GM18498 (cell line): ENCODE measurements at regions not wholly inside any gene's neighbourhood (a gene's known extent, or its start where the extent isn't known, plus 50 kb on each side); places are given as distances from the start of the nearest gene placed in this dataset.
"Not testable (repeated sequence)": the region's sequence is repeated elsewhere in the genome, so short reads cannot be mapped to it uniquely, and the experiment has no call there.

ENCODE experiments used
- ATAC-seq: cut with Tn5 transposase; IDR thresholded peaks from one replicate; pipeline ENCODE4 v1.9.1; 2021; ENCODE audit warnings: mild to moderate bottlenecking, moderate library complexity; ENCODE audit not compliant: unreplicated experiment

- ATAC-seq = not testable (repeated sequence)
Measured at GRCh38 chr15:20309966-20310365, 231.6 kb downstream of the GOLGA6L6 start.

- not testable (repeated sequence) for ATAC-seq
Measured at GRCh38 chr15:20309395-20309794, 232.2 kb downstream of the GOLGA6L6 start.

DNA sequence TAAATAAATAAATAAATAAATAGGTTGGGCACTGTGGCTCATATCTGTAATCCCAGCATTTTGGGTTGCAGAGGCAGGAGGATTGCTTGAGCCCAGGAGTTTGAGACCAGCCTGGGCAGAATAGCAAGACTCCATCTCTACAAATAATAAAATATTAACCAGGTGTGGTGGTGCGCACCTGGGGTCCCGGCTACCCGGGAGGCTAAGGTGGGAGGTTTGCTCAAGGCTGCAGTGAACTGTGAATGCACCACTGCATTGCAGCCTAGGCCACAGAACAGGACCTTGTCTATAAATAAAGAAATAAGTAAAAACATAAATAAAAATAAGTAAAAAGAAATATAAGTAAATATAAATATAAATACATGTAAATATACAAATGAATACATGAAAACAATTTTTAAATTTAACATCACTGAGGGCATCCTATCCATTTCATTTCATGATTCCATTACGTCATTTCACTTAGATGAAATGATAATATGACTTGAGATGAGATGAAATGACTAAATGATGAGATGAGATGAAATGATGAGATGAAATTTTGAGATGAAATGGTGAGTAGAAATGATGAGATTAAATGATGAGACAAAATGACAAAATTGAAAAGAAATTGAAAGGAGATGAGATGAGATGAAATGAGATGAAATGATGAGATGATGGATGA lies 233.4 kb downstream of the GOLGA6L6 start:
- ATAC-seq = not testable (repeated sequence)

GRCh38 chr15:20307137-20307536 lies 234.5 kb downstream of the GOLGA6L6 start:
- ATAC-seq = not testable (repeated sequence)

DNA sequence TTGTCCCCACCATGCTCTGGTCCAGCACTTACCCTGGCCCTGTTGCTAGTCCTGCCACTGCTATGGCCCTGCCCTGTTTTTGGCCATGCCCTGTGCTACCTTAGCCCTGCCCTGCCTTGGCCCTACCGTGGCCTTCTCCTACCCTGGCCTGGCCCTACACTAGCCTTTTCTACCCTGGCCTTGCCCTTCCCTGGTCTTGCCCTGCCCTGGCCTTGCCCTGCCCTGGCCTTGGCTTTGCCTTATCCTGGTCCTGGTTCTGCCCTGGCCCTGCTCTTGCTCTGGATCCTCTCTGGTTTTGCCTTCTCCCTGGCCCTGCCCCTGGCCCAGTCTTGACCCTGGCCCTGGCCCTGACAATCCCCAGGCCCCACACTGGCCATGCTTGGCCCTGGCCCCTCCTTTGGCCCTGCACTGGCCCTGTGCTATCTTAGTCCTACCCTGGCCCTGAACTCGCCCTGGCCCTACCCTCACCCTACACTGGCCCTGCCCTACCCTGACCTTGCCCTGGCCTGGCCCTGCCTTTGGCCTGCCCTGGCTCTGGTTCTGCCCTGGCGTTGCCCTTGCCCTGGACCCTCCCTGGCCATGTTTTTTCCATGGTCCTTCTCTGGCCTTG lies 235.0 kb downstream of the GOLGA6L6 start:
- not testable (repeated sequence) for ATAC-seq

- not testable (repeated sequence) for ATAC-seq
Measured at GRCh38 chr15:20305912-20306311, 235.7 kb downstream of the GOLGA6L6 start.

DNA sequence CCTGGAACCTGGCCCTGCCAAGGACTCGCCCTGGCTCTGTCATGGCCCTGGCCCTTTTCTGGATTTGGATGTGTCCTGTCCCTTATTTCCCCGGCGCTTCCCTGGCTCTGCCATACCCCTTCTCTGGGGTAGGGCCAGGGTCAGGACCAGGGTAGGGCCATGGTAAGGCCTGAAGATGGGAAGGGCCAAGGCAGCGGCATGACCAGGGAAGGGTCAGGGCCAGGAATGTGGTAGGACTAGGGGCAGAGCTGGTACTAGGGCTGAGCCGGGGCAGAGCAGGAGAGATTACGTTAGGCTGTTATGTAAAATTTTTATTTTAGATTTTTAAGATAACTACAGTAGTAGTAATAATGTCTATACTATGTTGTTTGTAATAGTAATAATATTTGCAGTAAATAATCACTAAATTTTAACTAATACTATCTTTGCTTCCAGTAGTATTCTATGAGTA lies 236.6 kb downstream of the GOLGA6L6 start:
- not testable (repeated sequence) for ATAC-seq

DNA sequence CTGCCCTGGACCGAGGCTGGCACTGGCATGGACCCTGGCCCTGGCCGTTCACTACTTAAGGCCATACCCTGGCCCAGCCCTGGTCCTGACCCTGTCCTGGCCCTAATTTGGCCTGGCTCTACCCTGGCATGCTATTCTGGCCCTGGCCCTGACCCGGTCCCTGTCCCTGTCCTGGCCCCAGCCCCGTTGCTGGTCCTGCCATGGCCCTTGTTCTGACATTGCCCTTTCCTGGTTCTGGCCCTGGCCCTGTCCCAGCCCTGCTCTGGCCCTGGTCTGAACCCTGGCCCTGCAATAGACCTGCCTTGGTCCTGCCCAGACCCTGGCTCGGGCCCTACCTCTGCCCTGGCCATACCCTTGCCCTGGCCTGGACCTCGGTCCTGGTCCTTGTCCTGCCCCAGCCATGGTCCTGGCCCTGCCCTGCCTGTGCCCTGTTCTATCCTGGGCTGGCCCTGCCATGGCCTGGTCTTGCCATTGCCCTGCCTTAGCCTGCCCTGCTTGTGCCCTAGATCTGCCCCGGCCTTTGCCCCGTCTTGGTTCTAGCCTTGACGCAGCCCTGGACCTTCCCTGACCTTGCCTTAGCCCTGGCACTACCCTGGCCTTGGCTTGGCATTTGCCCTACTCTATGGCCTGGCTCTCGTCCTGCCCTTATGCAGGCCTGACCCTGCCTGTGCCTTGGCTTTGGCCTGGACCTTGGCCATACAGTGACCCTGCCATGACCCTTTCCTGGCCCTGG lies 237.2 kb downstream of the GOLGA6L6 start:
- ATAC-seq = not testable (repeated sequence)

DNA sequence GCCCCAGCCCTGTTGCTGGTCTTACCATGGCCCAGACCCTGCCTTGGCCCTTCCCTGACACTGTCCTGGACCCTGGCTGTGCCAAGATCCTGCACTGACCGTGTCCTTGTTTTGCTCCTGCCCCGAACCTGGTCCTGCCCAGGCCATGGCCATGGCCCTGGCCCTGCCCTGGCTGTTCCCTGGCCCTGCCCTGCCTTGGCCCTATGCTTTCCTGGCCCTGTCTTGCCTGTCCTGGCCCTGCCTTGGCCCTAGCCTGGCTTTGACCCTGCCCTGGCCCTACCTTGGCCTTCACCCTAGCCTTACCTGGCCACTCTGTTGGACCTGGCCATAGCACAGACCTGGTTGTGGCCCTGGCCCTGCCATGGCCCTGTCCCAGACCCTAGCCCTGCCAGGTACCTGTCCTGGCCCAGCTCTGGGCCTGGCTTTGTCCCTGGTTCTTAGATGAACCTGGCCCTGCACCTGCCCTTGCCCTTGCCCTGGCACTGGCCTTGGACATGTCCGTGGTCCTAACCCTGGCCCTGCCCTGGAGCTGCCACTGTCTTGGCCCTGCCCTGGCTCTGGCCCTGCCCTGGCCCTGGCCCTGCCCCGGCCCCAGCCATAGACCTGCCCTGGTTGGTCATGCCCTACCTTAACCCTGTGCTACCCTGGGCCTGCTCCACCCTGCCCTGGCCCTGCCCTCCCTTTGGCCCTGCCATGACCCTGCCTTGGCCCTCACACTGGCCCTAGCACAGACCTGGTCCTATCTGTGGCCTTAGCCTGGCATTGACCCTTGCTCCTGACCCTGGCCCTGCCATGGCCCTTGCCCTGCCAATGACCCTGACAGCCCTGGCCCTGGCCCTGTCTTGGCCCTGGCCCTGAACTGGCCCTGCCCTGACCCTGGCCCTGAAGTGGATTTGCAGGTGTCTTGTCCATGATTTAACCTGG lies 238.1 kb downstream of the GOLGA6L6 start:
- ATAC-seq = not testable (repeated sequence)

DNA sequence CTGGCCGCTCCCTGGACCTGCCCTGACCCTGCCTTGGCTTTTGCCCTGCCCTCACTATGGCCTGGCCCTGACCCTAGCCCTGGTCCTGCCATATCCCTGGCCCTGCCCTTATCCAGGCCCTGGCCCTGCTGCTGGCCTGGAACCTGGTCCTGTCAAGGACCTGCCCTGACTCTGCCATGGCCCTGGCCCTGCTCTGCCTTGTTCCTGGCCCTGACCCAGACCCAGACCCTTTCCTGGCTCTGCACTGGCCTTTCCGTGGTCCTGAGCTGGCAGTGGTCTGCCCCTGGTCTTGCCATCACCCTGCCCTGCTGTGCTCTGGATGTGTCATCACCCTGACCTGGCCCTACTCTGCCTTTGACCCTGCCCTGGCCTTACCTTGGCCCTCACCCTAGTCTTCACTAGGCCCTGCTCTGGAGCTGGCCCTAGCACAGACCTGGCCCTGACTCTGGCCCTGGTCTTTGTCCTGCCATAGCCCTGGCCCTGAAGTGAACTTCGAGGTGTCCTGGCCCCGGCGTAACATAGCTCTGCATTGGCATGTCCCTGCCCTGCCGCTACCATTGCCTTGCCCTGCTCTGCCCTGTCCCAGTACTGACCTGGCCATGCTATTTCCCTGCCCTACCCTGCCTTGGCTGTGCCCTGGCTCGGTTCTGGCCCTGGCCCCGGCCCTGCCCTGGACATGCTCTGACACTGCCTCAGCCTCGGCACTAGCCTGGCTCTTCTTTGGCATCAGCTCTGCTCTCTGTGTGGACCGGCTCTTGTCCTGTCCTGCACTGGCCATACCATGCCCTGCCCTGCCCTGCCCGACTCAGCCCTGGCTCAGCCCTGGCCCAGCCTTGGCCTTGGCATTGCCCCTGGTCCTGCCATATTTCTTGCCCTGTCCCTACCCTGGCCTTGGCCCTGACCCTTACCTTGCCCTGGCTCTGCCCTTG lies 239.2 kb downstream of the GOLGA6L6 start:
- not testable (repeated sequence) for ATAC-seq

GRCh38 chr15:20301471-20302081 lies 240.0 kb downstream of the GOLGA6L6 start:
- ATAC-seq = not testable (repeated sequence)

DNA sequence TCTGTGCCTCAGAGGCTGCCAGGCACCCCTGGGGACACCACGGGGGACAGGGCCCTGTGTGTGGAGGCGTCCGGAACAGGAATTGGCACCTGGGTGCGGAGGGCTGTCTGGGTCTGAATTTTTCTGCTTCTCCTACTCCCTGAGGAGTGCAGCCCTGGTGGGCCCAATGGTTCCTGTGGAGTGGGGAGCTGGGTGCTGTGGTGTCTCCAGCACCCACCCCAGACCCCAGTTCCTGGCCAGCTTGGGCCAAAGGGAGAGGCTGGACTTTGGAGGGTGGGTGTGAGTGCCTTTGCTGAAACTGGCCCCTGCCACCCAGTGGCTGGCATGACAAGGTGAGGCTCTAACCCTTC lies 240.6 kb downstream of the GOLGA6L6 start:
- ATAC-seq = not testable (repeated sequence)

GRCh38 chr15:20300351-20301040 lies 241.1 kb downstream of the GOLGA6L6 start:
- ATAC-seq = not testable (repeated sequence)

GRCh38 chr15:20297603-20298123 lies 243.9 kb downstream of the GOLGA6L6 start:
- not testable (repeated sequence) for ATAC-seq

- not testable (repeated sequence) for ATAC-seq
Measured at GRCh38 chr15:20296261-20296660, 245.3 kb downstream of the GOLGA6L6 start.

GRCh38 chr15:20295238-20295811 lies 246.3 kb downstream of the GOLGA6L6 start:
- ATAC-seq = no peak

GRCh38 chr15:20294651-20295237 lies 246.9 kb downstream of the GOLGA6L6 start:
- ATAC-seq = no peak
